Neural progenitor cell (in vitro differentiated cells): ENCODE measurements at regions not wholly inside any gene's neighbourhood (a gene's known extent, or its start where the extent isn't known, plus 50 kb on each side); places are given as distances from the start of the nearest gene placed in this dataset.

Source experiments
- EZH2phosphoT487 ChIP-seq: fragments of 200-600 bp; sonication (generic); IDR thresholded peaks from 2 replicates; pipeline ENCODE4 v1.6.1; 2017; ENCODE audit warnings: antibody characterized with exemption
- TF ChIP-seq, protein P1 (sequence below): fragments of 200-600 bp; sonication (generic); IDR thresholded peaks from 2 replicates; pipeline ENCODE4 v1.5.1; 2017; ENCODE audit warnings: antibody characterized with exemption, mild to moderate bottlenecking

DNA sequence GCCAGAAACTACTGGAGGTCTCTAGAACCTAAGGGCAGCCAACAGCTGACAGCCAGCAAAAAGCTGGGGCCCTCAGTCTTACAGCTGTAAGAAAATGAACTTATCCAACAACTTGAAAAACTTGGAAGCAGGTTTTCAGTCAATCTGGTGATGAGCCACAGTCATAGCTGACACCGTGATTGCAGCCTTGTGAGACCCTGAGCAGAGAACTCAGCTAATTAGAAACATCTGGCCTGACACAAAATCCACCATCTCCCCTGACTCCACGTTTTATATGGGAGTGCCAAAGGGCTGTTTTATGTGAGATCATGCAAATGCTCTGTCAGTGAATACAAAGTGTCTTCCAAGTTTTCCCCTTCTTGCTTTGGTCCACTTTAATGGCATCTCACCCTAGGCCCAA, 198.8 kb upstream of the DCAF8L1 start:
- TF ChIP-seq, protein P1, sequence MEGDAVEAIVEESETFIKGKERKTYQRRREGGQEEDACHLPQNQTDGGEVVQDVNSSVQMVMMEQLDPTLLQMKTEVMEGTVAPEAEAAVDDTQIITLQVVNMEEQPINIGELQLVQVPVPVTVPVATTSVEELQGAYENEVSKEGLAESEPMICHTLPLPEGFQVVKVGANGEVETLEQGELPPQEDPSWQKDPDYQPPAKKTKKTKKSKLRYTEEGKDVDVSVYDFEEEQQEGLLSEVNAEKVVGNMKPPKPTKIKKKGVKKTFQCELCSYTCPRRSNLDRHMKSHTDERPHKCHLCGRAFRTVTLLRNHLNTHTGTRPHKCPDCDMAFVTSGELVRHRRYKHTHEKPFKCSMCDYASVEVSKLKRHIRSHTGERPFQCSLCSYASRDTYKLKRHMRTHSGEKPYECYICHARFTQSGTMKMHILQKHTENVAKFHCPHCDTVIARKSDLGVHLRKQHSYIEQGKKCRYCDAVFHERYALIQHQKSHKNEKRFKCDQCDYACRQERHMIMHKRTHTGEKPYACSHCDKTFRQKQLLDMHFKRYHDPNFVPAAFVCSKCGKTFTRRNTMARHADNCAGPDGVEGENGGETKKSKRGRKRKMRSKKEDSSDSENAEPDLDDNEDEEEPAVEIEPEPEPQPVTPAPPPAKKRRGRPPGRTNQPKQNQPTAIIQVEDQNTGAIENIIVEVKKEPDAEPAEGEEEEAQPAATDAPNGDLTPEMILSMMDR: no peak
- no peak for TF ChIP-seq EZH2phosphoT487
